HG02852 (cell line): ENCODE measurements at regions not wholly inside any gene's neighbourhood (a gene's known extent, or its start where the extent isn't known, plus 50 kb on each side); places are given as distances from the start of the nearest gene placed in this dataset.

Experiments
- ATAC-seq: cut with Tn5 transposase; IDR thresholded peaks from one replicate; pipeline ENCODE4 v1.9.1; 2021; ENCODE audit warnings: mild to moderate bottlenecking, moderate library complexity; ENCODE audit not compliant: unreplicated experiment

DNA sequence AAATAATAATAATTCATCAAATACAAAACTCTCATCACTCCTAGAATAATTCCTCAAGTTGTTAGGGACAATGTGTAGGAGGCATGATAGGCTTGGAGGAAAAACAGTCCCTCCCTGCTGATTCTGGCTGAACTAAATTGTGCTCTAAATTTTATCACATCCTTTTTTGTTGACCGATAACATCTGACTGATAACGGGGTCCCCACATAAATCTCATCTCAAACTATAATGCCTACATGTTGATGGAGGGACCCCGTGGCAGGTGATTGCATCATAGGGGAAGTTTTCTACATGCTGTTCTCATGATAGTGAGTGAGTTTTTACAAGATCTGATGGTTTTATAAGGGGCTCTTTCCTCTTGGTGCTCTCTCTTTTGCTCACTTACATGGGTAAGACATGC is 1043.5 kb upstream of the SORCS1 start:
- no peak for ATAC-seq

DNA sequence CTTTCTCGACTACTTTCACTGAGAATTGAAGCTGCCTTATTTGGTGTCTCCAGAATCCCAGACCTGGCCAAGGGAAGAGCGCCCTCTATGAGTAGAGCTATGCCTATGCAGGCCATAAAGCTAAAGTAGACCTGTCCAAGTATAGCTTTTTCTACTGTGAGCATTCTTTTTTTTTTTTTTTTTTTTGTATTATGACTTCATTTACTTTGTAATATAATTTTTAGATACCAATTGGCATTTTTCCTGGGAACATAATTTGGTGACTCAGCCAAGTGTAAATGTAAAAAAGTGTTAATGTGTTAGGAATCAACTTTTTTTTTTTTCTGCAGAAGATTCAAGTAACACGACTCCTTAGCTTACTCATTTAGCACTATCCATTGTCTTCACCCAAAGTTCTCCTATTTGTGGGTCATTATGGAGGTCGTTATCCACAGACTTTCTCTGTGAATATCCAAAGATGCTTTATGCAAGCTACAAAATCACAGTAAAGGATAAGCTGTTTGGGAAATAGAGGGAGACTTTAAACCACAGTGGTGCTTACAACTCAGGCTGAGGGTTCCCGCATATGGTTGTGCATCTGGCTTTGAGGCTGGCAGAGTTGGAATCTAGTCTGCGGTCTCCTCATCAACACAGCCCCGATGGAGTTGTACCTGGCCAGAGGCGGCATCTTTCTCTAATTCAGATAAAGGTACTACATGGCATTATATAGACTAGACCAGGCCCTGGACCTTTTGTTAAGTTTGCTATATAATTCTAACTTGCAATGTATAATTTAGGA is 1040.2 kb upstream of the SORCS1 start:
- ATAC-seq, result peak; percentile 73

DNA sequence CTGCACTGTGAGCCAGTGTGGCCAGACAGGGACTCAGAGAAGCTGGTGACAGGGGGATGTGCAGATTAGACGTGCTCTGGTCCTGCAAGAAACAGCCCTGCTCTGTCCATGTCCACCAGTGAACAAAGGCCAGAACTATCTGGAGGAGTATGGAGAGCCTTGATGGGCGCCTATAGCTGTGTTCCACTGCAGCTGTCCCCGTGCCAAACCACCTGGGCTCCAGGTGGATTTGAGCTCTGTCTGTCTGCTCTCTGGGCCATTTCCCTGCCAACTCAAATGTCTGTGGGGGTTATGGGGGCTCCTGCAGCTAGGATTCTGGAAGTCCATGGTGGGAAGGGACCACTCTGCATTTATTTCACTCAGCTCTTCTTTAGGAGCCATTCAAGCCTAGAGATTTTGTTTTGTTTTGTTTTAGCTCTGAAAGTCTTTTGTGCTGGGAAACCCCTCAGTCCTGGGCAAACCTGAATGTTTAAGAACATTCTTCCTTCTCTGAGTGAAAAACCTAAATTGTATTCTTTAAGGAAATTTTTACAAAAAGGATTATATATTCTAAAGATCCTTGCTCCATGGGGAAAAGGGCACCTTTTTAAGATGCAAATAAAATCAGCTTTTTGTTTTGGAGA is 1039.5 kb upstream of the SORCS1 start:
- ATAC-seq, result peak; percentile 22

DNA sequence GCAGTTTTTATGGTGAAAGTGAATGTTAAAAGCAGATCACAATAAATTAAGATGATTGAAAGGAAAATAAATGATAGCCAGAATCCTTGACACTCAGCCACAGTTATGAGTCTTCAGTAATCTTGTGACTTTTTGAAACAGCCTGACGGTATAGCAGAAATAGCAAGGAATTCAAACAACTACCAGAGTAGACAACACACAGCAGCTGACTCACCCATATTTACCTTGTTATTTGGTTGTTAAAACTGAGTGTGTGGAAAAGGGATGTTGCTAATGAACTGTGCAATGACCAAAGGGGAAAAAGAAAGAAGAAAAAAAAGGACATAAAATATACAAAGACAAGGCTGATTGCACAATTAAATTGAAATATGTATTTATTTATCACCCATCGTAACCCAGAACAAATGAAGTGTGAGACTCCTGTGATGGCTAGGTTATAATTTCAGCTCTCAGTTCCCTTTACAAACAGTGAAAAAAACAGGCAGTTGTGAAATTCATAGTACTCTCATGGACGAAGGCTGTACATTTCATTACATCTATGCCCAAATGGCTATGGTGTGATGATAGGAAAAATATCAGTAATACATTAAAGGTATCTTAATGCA is 1023.0 kb upstream of the SORCS1 start:
- no peak for ATAC-seq

DNA sequence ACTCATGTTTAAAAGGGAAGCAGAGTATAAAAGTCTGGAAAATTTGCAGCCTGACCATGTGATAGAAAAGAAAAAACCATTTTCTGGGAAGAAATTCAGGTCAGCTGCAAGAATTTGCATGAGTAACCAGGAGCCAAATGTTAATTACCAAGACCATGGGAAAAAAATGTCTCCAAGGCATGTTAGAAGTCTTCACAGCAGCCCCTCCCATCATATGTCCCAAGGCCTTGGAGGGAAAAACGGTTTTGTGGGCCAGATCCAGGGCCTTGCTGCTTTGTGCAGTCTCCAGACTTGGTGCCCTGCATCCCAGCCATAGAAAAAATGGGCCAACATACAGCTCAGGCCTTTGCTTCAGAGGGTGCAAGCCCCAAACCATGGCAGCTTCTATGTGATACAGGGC is 1019.6 kb upstream of the SORCS1 start:
- no peak for ATAC-seq

DNA sequence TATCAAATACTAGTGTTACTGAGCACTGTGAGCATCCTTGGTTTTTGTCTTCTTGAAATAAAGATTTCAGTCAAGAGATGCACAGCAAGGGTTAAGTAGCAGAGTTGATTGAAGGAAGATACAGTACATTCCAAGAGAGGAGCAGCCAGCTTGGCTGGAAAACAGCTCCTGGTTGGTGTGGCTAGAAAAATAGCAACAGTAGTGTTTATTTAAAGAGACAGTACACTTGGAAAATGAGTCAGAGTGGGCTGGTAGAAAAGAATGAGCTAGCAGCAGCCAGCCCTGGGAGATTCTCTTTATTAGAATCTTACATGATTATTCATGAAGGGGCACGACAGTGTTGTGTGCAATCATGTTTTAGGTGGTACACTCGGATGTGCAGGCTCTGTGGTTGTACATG is 1016.4 kb upstream of the SORCS1 start:
- ATAC-seq, result no peak

DNA sequence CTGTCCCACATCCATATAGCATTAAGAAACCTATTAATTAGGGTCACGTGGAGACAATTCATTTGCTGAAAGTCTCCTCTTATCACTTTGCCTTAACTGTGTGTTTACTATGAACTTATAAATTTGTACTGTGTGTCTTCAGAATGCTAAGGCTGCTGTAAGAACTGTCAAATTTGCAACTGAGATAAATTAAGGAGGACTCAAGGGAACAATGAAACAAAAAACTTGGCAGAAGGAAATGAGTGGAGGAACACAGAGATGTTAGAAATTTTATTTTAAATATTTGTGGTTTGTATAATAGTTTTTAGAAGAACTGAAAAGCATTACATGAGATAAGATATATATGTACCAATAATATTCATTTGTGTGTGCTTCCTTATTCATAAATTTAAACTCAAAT is 1005.3 kb upstream of the SORCS1 start:
- no peak for ATAC-seq

DNA sequence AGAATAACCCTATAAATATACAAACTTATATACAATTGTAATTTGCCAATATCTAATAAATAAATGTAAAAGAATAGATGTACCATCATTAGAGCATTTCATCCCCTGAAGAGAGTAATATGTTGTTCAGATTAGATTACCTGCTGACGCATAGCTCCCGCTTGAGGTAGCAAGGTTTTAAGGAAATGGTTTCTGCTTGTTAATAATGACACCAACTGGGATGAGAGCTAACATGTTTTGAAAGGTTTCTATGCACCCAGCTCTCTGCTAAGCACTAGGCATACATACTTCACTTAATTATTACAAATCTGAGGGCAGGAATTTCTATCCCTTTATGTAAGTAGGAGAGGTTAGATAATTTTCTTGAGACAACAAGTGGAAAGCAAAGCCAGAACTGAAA is 1003.3 kb upstream of the SORCS1 start:
- ATAC-seq, result no peak

DNA sequence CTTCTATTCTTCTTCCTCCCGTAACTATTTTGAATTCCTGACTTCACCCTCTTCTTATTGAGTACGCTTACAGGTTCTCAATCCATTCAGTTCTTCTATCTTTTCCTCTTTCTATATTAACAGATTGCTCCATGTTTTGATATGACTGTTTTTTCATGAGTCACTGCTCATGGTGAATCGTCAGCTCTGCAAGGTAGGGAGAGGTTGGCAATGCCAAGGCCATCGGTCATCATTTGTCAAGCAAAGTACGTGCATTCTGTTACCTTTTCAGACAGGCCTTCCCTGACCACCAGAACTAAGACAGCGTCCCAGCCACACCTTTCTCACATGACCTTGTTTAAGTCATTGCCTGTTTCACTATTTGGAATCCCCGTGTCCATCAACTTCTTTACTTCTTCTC is 1001.9 kb upstream of the SORCS1 start:
- no peak for ATAC-seq

DNA sequence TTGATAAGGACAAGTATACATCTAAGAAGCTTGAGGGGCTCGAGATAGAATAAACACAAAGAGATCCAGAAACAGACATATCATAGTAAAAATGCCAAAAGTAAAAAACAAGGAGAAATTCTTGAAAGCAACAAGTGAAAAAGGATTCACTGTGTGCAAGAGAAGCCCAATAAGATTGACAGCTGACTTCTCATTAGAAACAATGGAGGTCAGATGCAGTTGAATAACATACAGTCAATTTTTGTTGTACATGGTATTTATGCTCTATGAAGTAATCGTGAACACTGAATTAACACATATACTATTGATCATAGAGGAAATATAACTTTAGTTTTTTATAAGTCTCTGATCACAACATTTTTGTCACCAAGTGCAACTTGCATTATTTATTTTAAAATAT is 982.8 kb upstream of the SORCS1 start:
- ATAC-seq, result no peak

DNA sequence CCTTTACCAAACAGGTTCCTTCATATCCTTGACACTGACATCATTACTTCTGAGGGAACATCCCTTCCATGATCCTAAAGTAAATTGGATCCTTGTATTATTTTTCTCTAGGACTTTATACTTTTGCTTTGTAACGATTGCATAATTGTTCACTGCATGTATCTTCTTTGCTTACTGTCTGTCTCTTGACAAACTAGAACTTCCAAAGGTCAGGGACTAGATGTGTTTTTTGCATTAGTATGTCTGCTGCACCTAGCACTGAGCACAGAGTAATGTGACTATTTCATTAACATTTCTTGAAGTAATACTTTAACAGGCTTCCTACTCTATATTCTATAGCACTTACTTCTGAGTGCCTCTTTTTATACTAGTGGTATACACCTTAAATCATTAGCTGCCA is 976.6 kb upstream of the SORCS1 start:
- no peak for ATAC-seq

DNA sequence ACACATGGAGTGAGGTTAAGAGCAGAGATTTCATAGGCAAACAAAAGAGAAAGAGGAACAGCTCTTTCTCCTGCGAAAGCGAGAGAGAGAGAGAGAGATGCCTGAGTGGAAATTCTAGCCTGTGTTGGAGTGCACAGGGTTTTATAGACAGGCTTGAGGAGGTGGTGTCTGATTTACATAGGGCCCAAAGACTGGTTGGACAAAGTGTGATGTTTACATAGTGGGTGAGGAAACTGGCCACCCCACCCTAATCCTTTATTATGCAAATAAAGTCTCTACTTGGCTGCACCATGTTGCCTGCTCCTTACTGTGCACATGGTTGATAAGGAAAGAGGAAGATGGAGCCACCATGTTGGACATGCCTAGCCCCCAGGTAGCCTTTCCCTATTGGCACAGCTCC is 967.8 kb upstream of the SORCS1 start:
- ATAC-seq, result no peak

DNA sequence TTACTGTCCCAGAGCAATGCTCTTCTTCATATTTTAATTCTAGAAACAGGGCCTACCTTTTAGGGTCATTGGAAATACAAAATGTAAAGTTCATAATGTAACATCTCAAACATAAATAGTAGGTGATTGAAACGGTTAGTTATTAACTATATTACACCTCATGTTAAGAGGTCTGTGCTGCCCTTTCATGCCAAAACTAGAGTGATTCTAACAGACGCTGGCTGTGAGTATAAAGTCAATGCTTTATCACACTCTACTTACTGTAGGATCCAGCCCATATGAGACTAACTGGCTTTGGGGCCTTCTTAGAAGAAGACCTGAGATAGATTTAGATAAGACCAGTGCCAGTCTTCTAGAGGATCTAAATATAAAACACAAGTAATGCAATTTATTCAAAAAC is 966.1 kb upstream of the SORCS1 start:
- ATAC-seq, result no peak

DNA sequence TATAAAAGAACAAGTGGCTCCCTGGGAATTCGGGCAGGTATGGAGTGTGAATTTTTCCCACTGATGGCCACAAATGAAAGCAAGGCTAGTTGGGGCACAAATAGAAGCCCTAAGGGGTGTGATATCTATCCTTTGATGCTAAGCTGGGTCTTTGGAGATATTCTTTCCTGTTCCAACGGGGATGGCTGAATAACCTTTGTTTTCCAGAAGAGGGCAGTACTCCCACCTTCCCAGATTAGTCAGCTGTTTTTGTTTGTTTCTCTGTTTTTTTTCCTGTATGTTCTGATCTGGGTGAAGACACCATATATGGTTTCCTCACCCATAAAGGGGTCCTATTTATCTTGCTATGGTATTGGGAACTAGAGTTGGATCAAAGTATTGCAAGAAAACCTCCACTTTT is 947.7 kb upstream of the SORCS1 start:
- ATAC-seq, result no peak

DNA sequence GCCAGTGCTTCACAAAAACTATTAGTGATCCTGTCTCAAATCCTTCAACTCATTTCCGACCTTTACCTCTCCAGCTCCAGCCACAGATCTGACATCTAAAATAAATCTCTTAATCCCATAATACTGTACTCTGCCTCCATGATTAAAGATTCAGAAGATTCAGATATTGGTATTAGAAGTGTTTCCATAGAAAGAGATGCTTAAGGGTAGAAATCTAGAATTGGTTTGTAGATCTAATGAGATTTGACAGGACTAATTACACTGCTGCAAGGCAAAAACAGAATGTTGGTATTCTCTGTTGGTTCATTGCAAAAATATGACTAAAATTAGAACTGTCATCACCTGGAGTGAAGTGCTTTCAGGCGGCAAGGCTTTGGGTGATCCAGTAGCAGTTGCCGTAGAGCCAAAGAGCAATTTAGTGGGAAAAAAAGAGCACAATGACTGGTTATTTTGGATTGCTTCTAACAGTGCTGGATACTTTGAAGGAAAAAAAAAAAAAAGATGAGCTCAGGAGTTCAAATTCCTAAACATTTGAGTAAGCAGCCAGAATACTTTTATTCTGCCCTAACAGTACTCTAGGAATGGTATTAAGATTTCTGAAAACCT is 940.1 kb upstream of the SORCS1 start:
- ATAC-seq, result no peak

DNA sequence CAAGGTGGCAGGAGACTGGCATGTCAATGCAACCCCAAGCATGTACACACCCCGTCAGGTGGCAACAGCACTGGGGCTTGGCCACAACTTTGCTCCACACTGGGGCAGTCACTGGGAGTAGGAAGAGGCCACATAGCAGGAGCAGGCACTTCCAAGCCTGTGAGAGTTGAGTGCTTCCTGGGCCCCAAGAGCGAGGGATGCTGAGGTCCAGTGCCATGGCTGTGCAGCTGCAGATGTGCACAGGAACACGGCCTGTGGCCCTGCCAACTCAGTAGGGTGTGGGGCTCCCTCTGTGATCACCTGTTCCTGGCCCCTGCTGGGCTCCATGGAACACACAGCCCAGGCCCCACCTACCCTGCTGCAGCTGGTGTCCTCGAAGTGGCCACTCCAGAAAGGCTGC is 932.8 kb upstream of the SORCS1 start:
- no peak for ATAC-seq

DNA sequence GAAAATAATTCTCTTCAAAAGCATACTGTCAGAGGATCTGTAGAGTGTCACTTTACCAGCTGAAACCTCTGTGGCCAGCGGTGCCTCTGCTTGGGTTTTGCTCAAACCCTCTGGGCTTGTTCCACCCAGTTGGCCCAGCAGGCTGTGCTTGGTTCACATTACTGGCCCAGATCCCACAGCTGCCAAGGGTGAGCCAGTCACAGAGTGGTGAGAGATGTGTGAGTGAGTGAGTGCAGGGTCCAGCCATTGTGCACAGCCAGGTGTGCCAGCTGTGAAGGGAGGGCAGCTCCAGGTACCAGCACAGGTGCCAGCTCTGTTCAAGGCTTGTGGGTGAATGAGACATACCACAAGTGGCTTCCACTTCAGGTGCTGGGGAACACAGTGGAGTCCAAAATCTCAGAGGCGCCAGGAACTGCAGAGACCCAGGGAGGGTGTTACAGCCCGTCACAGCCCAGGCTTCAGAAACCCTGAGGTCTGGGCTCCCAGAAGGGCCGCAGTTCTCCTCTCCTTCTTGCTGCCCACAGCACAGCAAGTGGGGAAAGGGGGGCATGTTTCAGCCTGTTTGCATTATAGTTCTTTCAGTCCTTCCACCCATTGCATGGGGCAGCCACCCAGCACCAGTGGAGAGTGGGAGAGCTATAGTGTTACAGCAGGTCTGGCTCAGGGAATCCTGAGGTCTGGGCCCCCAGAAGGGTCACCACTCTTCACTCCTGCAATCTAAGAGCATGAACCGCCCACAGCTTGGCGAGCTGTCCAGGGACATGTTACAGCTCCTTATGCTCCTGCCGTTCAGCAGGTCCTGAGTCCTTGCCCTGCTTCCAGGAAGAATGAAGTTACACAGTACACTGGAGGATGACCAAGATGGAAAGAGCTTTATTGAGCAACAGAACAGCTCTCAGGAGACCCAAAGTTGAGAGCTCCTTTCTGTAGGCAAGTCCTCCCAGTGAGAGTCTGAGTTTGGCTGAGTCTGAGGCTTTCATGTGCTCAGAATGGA is 931.7 kb upstream of the SORCS1 start:
- no peak for ATAC-seq

DNA sequence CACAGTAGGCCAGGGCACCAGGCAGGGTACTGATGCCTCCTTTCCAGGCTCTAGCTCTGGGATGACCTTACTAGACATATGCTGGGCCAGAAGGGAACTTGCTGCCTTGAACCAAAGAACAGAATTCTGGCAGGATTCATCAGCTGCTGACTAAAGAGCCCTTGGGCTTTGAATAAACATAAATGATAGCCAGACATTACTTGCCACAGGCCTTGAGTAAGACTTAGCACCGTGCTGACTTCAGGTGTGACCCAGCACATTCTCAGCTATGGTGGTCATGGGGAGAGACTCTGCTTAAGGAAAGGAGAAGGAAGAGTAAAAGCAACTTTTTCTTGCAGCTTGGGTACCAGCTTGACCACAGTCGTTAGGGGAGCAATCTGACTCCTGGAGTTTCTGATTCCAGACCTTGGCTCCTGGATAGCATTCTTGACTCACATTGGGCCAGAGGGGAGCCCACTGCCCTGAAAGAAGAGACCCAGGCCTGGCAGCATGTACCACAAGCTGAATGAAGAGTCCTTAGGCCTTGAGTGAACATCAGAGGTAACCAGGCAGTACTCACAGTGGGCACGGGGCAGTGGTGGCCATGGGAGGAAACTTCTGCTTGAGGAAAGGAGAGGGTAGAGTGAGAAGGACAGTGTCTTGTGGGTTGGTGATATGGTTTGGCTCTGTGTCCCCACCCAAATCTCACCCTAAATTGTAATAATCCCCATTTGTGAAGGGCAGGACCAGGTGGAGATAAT is 926.1 kb upstream of the SORCS1 start:
- ATAC-seq, result no peak

DNA sequence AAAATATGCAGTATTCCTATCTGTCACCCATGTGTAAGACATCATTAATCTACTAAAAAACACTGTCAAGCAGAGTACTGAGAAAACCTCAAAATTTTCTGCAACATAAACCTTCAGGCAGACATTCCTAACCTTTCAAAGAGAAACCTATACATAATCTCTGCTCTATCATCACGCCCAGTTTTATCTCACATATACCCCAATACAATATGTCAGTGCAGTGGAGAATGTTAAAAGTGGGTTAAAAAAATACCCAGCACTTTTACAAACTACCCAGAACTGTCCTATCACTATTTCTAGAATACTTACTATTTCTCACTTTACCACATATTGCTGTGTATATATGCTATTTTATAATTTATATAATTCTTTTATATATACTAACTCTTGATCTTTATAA is 922.0 kb upstream of the SORCS1 start:
- ATAC-seq, result no peak

DNA sequence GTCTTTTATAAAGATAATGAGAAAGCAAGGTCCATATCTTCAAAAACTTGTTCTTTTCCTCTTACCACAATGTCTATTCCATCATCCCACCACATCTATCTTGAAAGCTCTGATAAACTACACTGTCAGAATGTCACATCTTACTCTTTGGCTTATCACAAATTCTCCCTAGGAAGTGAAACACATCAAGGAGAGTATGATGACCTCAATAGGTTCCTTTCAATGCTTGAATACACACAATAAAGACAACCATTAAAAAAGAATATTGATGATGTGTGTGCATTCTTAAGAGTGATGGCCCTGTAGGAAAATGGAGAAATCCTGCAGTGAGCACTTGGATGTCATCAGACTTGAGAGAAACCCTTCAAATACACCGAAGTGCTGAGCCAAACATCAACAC is 918.1 kb upstream of the SORCS1 start:
- ATAC-seq, result no peak
